Ecto neural progenitor cell (in vitro differentiated cells): ENCODE measurements at regions not wholly inside any gene's neighbourhood (a gene's known extent, or its start where the extent isn't known, plus 50 kb on each side); places are given as distances from the start of the nearest gene placed in this dataset.
A peak's percentile ranks its signal among the peaks of the same experiment; 100 is the strongest.
"Not testable (repeated sequence)": the region's sequence is repeated elsewhere in the genome, so short reads cannot be mapped to it uniquely, and the experiment has no call there.

Experiments used
- DNase-seq: peaks from one replicate; pipeline ENCODE4 v3.0.0-alpha.2; 2018; ENCODE audit warnings: low spot score

DNA sequence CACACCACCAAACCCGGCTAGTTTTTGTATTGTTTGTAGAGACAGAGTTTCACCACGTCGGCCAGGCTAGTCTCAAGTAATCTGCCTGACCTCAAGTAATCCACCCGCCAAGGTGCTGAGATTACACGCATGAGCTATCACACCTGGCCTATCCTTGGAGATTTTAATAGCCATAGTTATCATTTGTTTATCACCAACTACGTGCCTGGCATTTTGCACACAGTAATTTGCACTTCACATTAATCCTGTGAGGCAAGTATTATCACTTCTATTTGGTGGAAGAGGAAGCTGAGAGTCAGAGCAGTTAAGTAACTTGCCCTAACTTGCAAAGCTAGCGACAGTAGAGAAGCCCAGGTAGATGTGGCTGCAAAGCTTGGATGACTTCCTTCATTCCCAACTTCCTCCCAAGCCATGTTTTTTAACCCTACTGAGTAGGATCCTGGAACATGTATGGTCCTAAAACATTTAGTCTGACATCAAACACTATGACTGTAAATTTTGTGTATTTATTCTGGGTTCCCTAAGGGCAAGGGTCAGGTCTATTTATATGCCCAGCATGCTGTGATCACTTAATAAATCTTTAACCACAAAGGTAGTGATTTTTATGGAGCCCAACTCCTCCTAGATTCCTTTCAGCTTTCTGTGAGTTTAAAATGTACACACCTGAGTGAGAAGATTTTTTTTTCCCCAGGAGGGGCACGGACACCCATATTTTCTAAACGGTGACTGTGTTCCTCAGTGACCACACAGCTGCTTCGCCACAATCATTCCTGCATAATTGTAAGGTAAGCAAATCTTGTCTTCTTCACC is 100.2 kb upstream of the RAI14 start:
- DNase-seq, result no peak

DNA sequence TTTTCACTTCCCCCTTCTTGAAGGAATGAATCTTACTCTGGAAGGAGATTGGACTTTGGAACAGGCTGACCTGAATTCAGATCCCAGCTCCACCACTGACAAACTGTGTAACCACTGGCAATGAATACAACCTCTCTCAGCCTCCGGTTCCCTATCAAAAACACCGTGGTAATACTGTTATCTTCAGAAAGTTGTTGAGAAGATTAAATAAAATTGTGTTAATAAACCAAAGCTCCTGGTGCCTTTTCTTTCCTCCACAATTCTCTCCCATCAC is 99.7 kb upstream of the RAI14 start:
- DNase-seq, result no peak

DNA sequence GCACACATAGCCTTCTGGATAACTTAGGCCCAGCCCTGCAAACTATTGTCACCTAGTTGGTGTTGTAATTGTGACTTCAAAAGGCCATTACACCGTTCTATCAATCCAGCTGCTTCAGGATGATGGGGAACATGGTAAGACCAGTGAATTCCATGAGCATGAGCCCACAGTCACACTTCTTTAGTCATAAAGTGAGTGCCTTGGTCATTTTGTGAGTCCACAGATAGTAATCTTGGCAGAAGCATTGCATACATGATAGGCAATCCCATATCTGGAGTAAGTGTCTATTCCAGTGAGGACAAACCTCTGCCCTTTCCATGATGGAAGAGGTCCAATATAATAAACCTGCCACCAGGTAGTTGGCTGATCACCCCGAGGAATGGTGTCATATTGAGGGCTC is 94.5 kb upstream of the RAI14 start:
- not testable (repeated sequence) for DNase-seq

DNA sequence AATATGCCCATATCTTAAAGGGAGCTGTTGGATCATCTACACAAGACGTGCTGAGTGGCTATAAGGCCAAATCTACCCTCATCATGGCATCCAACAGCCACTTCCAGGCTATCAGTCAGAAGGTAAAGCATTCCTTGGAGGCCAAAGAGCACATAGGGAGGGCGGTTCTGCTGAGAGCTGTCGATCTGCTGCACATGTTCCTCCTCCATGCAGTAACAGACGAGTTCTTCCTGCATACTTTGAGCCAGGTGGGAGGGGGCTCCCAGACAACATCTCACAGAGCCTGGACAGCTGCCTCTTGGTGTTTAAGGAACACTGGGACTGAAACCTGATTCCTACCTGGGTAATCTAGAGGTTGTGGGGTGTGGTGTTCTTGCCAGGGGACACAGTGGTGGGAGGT is 93.3 kb upstream of the RAI14 start:
- DNase-seq, result no peak

DNA sequence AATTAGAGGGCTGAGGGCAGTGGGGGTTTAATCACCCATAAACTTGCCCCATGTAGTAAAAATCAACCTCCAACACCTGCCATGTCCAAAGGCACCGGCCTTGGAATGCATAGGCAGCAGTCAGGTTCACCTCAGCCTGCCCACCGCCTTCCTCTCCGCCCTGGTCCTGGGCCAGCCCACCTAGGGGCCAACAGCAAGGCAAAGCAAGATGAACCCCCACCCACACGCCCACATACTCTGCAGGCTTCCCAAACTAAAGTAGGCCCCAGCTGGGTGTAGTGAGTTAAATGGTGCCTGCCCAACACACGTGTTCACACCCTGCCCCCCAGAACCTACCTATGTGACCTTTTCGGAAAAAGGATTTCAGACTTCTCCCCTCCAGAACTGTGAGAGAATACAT is 92.9 kb upstream of the RAI14 start:
- no peak for DNase-seq

DNA sequence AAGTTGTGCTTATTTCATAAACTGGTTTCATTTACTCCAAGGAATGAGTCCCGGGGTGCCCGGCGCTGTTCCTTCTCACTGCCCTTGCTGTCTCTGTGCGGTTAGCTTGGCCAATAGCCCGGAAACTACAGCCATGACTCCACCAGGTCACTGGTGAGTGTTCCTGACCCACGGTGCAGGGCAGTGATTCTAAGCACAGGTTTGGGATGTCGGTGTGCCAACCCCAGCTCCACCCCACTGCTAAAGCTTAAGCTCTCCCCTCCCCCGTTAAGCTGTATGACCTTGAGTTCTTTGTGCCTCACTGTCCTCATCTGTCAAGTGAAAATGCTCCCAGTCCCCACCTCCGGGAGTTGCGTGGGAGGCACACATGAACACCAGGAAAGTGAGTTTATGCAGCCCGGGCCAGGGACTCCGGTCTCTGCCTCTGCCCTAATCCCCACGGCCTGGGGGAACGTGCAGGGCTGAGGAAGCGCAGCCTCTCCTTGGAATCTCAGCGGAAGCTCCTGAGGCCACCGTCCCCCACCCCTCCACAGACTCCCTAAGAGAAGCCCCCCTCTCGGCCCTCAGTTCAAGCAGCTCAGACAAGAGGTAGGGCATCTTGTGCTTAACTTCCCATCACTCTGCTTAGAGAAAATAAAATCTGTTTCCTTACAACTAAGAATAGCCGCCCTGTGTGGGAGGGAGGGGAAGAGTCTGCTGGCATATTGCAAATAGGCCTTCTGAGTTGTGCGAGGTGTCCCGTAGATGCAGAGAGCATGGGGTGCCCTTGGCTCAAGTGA is 92.0 kb upstream of the RAI14 start:
- peak; percentile 54 for DNase-seq

DNA sequence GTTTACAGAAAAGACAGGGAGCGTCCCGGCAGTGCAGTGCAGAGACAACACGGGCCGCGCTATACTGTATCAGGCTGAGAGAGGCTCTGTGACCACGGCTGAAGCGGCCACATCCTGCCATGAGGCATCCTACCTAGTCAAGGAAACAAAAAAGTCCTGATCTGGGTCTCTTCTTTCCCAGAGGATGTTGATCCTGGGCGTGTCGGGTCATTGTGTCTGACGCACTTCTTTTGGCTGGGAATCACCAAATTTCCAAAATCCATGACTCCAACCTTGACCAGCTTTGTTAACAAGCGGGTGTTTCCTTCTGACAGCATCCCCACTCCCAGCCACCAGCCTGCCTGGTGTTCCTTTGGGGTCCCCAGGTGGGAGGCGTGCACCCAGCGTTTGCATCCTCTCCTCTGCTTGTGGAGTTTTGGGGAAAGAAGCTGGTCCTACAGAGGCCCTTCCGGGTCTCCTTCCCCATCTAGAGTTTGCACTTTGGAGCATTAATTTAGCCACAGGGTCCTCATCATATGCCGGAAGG is 91.4 kb upstream of the RAI14 start:
- DNase-seq, result no peak

DNA sequence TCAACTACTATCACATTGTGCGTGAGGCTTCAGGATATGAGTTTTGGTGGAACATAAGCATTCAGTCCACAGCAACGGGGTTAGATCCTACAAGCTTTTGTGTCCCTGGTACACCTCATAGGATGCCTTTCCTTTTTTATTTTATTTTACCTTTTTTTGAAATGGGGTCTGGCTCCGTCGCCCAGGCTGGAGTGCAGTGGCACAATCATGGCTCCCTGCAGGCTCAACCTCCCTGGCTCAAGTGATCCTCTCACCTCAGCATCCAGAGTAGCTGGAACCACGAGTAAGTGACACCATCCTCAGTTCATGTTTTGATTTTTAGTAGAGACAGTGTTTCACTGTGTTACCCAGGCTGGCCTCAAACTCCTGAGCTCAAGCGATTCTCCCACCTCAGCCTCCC is 86.0 kb upstream of the RAI14 start:
- no peak for DNase-seq

DNA sequence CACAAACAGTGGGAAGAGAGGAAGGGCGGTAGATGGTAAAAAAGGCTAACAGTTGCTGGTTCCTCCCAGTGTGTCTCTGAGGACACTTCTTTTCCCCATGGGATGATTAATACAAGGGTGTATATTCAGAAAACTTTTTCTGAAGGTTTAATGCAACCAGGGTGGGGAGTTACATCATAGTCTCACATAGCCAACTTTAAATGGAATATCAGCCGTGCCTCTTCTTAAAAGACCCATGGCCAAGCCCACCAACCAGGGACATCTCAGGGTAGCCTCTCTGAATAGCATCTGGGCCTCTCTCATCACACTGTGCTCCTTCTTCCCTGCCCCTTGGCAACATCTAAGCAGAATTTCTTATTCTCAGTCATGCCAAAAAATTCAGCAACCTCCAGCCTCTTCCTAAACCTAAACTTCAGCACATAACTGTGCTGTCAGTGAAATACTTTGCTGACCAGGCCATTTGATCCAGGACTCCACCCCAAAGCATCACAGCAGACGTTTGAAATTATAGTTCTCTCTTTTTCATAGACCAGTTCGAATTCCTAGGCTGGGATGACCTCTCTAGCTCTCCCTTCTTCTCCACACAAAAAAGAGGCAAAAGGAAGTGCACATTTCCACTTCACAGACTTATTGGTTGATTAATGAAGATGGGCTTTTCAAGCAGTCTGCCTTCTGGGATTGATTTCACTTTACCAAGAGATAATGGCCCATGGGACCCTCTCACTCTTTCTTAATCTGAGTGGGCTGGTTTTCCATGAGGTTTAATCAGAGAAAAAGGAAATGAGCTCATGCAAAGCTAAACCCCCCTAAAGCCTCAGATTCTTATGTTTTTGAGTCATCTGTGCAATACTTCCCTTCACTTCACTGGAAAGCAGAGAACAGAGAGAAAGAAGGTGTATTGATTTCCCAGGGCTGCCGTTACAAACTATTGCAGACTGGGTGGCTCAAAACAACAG is 85.1 kb upstream of the RAI14 start:
- no peak for DNase-seq

DNA sequence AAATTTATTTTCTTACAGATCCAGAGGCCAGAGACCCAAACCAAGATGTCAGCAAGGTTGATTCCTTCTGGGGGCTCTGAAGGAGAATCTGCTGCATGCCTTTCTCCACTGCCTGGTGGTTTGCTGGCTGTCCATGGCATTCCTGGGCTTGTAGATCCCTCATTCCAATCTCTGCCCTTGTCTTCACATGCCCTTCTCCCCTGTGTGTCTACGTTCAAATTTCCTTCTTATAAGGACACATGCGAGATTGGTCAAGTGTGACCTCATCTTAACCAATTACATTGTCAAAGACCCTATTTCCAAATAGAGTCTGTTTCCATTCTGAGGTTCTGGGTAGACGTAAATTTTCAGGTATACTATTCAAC is 84.5 kb upstream of the RAI14 start:
- DNase-seq, result no peak

DNA sequence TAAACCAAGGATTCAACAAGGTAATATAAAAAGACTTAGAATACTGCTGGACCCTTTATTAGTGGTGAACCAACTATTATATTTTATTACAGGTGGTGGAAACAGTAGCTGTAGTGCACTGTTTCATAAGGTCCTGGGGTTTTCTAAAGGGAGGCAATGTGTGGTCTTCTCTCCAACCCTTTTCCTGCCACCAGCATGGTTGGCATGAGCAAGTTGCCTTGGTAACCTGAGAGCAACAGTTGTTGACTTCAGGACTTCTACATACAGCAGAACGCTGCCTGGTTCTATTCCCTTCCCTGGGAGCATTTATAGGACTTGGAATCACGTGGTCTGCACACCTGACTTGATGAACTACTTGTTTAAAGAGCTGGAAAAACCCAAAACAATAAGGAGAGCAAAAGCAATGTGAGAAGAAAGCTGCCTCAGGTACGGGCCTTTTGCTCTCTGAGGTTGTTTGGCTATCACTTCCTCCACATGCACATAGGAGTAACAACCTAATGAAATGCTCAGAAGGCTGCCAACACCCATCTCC is 81.1 kb upstream of the RAI14 start:
- no peak for DNase-seq

DNA sequence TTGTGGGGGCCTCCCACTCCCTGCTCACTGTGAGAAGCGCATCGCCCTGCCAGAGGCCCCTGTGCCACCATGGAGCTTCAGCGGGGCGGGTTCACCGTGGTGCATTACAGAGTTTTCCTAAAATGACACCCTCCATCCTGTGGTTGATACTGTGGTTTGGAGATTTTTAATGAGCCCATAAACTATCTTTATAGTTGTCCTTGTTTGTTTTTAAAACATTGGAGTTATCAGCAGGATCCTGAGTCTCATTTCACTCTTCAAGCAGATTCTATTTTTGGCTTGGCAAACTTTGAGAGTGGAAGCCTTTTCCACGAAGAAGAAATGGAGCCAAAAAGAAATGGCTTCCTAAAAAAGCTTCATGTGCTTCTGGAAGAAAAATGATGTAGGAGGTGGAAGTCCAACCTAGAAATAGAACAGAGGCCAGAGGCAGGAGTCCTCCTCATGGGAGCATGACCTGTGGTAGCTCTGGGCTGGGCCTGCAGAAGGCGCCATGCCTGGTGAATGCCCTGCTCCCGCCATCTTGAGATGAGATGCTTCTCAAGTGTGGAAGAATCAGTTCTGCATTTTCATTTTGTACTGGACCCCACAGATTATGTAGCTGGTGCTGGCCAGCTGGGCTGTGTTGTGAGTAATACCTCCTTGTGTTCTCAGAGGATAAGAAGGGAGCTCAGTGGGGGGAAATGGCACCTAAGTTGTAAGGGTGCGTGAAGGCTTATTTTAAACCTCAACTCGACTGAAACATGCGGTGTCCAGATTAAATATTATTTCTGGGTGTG is 79.0 kb upstream of the RAI14 start:
- DNase-seq, result no peak

DNA sequence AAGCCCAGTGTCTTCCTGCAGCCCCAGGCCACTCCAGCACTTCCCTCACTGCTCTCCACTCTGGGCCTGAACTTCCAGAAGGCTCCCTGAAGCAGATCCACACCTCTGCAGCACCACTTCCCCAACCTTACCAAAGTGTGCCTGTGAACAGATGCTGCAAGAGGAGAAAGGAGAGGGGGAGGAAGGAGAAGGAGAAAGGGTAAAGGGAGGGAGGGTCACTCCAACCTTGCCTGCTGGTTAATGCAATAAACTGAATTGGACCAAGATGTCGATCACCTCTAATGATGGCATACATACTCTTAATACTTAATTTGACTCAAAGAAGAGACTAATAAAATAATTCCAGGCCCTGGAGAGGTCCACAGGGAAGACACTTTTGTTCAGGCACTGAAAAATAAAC is 77.2 kb upstream of the RAI14 start:
- DNase-seq, result no peak

DNA sequence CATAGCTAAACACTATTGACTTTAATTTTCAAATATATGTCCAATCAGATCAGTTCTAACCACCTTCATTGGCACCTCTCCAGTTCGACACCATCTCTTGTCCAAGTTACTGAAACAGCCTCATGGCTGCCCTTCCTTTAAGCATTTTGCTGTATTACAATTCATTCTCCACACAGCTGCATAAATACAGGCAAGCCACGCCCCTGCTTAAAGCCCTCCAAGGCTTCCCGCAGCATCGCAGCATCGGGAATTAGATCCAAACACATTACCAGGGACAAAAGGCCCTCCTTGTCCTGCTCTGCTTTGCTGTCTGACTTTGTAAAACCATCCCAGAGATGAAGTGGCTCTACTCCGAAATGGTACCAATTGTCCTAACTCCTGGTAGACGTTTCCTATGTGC is 75.1 kb upstream of the RAI14 start:
- DNase-seq, result peak; percentile 46

DNA sequence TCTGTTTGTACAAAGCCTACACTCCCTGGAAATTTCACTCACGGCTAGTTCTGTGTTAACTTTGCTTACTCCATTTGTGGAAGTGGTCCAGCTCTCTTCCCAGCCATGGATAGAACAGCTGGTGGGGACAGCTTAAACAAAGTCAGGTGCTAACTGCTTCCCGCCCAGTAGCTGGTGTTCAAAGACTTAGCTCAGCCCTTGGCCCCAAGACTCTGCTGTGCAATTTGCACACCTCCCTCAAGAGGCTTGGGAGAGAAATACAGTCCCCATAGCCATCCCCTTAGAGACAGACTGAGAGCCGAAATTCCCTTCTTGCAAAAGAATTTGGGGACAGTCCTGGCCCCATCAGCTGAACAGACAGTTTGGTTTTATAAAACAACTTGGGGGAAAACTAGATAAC is 73.8 kb upstream of the RAI14 start:
- DNase-seq, result no peak

DNA sequence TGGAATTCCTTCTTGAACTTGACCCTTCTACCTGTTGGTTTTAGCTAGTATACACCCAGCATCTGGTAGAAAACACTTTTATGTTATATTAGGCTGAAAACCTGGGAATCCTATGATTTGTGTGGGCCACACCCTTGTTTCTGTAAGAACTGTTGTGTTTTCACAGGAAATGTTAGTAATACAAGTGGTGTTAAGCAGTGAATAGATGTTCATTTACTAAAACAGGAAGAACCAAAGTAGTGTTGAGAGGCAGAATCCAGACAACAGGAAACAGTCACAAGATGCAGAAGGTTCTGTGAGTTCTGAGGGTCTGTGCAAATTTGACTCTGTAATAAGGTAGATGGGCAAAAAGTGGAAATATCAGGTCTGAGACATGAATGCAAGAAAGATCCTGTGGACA is 73.0 kb upstream of the RAI14 start:
- no peak for DNase-seq

DNA sequence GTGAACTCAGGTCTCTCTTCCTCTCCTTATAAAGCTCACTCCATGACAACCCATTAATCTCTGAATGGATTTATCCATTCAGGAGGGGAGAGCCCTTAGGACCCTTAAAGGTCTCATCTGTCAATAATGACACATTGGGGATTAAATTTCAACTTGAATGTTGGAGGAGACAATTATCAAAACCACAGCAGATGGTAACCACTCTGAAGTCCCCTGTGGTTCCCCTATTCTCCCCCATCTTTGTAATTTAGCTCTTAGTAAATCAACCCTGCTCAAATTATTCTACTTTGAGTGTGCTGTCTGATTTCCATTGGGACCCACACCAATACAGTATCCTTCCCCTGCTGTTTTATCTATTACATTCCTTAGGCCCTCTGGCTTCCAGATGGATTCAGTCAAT is 72.0 kb upstream of the RAI14 start:
- no peak for DNase-seq

DNA sequence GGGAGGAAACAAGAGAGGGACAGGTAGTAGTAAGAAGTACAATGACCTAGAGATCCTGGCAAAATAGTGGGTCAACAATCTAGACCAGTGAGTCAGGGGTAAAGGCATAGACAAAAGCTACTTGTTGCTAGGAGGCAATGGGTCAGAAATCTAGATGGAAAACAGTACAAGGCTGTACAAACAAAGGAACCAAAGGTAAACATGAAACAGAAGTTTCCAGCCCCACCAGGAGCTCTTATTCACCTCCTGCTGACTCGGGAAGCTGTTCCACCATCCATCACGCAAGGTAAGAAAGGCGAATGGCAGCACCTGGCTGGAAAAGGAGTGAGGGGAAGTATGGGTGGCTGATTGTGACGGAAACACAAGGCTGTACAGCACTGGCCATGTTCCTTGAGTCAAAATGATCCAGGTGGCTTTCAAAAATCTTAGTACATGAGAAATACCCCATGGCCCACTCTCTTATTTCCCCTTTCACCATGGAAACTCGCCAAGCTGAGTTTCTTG is 70.5 kb upstream of the RAI14 start:
- no peak for DNase-seq

DNA sequence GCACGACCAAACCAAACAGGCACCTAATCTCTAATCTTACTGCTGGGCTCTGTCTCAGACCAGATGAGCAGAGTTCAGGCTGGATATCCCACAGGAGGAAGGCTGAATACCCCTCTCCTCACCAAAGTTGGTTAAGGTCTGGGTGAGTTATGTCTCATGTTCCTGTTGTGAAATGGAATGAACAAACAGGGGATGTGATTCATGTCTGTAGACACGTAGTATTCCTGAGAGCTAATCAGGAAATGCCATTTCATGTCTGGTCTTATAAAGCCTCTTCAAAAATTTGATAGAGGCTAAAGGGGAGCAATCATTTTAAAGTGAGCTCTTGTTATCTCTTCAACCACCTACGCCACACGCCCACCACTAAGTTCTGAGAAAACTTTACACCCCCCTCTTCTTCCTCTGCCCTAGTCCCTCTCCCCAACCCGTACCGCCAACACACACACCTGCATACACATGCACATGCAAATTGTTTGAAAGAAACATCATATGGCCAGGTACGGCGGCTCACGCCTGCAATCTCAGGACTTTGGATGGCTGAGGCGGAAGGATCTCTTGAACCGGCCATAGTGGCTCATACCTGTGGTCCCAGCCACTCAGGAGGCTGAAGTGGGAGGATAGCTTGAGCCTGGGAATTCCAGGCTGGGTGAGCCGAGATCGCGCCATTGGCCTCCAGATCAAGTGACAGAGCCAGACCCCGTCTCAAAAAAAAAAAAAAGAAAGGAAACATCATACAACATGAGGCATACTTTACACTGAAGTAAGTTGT is 69.8 kb upstream of the RAI14 start:
- DNase-seq, result no peak
